ENCODE measurements at regions not wholly inside any gene's neighbourhood (a gene's known extent, or its start where the extent isn't known, plus 50 kb on each side); places are given as distances from the start of the nearest gene placed in this dataset.

DNA sequence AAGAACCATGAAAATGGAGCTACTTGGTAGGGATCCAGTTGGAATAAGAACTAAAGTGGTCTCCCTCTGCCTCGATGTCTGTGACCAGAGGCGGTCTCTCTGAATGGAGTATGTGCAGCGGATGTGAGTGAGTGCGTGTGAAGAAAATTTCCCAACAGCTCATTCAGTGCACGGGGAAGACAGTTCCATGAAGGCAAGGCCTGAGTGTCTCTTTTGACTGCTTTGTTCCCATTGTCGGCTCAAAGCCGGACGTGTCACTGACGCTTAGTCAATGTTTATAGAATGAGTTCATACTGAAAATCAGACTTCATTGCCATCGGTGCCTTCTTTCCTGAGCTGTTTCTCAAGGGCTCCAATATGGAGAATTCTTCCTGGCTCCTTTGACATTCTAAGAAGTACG, 55.3 kb upstream of the GRB10 start:
- TF ChIP-seq POLR2A (IDR thresholded peaks at IDR 0.05) = no peak
- TF ChIP-seq, protein P1, sequence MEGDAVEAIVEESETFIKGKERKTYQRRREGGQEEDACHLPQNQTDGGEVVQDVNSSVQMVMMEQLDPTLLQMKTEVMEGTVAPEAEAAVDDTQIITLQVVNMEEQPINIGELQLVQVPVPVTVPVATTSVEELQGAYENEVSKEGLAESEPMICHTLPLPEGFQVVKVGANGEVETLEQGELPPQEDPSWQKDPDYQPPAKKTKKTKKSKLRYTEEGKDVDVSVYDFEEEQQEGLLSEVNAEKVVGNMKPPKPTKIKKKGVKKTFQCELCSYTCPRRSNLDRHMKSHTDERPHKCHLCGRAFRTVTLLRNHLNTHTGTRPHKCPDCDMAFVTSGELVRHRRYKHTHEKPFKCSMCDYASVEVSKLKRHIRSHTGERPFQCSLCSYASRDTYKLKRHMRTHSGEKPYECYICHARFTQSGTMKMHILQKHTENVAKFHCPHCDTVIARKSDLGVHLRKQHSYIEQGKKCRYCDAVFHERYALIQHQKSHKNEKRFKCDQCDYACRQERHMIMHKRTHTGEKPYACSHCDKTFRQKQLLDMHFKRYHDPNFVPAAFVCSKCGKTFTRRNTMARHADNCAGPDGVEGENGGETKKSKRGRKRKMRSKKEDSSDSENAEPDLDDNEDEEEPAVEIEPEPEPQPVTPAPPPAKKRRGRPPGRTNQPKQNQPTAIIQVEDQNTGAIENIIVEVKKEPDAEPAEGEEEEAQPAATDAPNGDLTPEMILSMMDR (IDR thresholded peaks at IDR 0.05) = no peak
- TF ChIP-seq POLR2AphosphoS5 (IDR thresholded peaks at IDR 0.05; ENCODE audit: insufficient read depth in 1 of 2, low read depth in 1 of 2) = no peak

All from vagina (tissue), 2 donors.